MM.1S (cell line): ENCODE measurements at regions not wholly inside any gene's neighbourhood (a gene's known extent, or its start where the extent isn't known, plus 50 kb on each side); places are given as distances from the start of the nearest gene placed in this dataset.

ENCODE experiments used
- CTCF ChIP-seq: fragments of 300-600 bp; sonication (generic); IDR thresholded peaks from 2 replicates; pipeline ENCODE4 v1.5.1; 2016; ENCODE audit warnings: antibody characterized with exemption, low read length, mixed read lengths
- EZH2 ChIP-seq: fragments of 300-600 bp; sonication (generic); optimal IDR thresholded peaks from 2 replicates; pipeline ENCODE3; 2017; ENCODE audit warnings: low read depth, mild to moderate bottlenecking, antibody characterized with exemption, low read length, mixed read lengths
- EZH2phosphoT487 ChIP-seq: fragments of 300-600 bp; sonication (generic); IDR thresholded peaks from 2 replicates; pipeline ENCODE4 v1.6.1; 2018; ENCODE audit warnings: antibody characterized with exemption, low read length

- TF ChIP-seq CTCF (no peak), EZH2 (no peak), EZH2phosphoT487 (no peak)
Observed at GRCh38 chr1:221459558-221459957, 282.3 kb downstream of the DUSP10 start.
